HTR-8/SVneo (cell line): ENCODE measurements at regions not wholly inside any gene's neighbourhood (a gene's known extent, or its start where the extent isn't known, plus 50 kb on each side); places are given as distances from the start of the nearest gene placed in this dataset.

Experiments
- DNase-seq: peaks from one replicate; pipeline ENCODE4 v3.0.0; 2011; ENCODE audit warnings: low spot score, mixed read lengths; ENCODE audit not compliant: insufficient read length
- FAIRE-seq: peaks from 2 replicates; lab custom pipeline; 2011; peaks lifted over from hg19 to GRCh38; lab: Jason Lieb, UNC

- DNase-seq (no peak), FAIRE-seq (no peak)
Observed at GRCh38 chr4:81966676-81967075, 407.1 kb downstream of the HNRNPD start.

GRCh38 chr4:81965911-81966310 is 407.9 kb downstream of the HNRNPD start:
- no peak for DNase-seq
- no peak for FAIRE-seq

- no peak for FAIRE-seq
Observed at GRCh38 chr4:81965454-81965853, 408.3 kb downstream of the HNRNPD start.

GRCh38 chr4:81963763-81964020 is 410.1 kb downstream of the HNRNPD start:
- DNase-seq (no peak), FAIRE-seq (no peak)

More at GRCh38 chr4:81965454-81965853, 408.3 kb downstream of the HNRNPD start:
- no peak for DNase-seq

GRCh38 chr4:81963015-81963762 is 410.6 kb downstream of the HNRNPD start:
- FAIRE-seq (no peak), DNase-seq (no peak)

- no peak for FAIRE-seq
Observed at GRCh38 chr4:81960961-81961360, 412.8 kb downstream of the HNRNPD start.

GRCh38 chr4:81954271-81954670 is 419.5 kb downstream of the HNRNPD start:
- DNase-seq (no peak), FAIRE-seq (no peak)

More at GRCh38 chr4:81960961-81961360, 412.8 kb downstream of the HNRNPD start:
- no peak for DNase-seq

- FAIRE-seq (no peak), DNase-seq (no peak)
Observed at GRCh38 chr4:81951891-81952455, 421.8 kb downstream of the HNRNPD start.

GRCh38 chr4:81946996-81947395 is 426.8 kb downstream of the HNRNPD start:
- FAIRE-seq (no peak), DNase-seq (no peak)

GRCh38 chr4:81930506-81931238 is 443.1 kb downstream of the HNRNPD start:
- no peak for FAIRE-seq
- no peak for DNase-seq

- DNase-seq, result no peak
- FAIRE-seq, result no peak
Observed at GRCh38 chr4:81923140-81923539, 450.7 kb downstream of the HNRNPD start.

GRCh38 chr4:81922313-81922712 is 450.6 kb upstream of the RASGEF1B start:
- FAIRE-seq (no peak), DNase-seq (no peak)

- DNase-seq (no peak), FAIRE-seq (no peak)
Observed at GRCh38 chr4:81921751-81922159, 450.0 kb upstream of the RASGEF1B start.

GRCh38 chr4:81919810-81920209 is 448.1 kb upstream of the RASGEF1B start:
- FAIRE-seq (no peak), DNase-seq (no peak)

GRCh38 chr4:81919223-81919622 is 447.5 kb upstream of the RASGEF1B start:
- FAIRE-seq (no peak), DNase-seq (no peak)

- no peak for DNase-seq
- FAIRE-seq, result no peak
Observed at GRCh38 chr4:81915430-81915829, 443.7 kb upstream of the RASGEF1B start.

GRCh38 chr4:81914623-81915022 is 442.9 kb upstream of the RASGEF1B start:
- DNase-seq (no peak), FAIRE-seq (no peak)

GRCh38 chr4:81913427-81913879 is 441.7 kb upstream of the RASGEF1B start:
- DNase-seq, result peak; percentile 2
- no peak for FAIRE-seq

GRCh38 chr4:81912376-81913030 is 440.8 kb upstream of the RASGEF1B start:
- DNase-seq, result no peak
- FAIRE-seq, result no peak

- no peak for FAIRE-seq
- no peak for DNase-seq
Observed at GRCh38 chr4:81906905-81907304, 435.2 kb upstream of the RASGEF1B start.

- DNase-seq (no peak), FAIRE-seq (no peak)
Observed at GRCh38 chr4:81905971-81906370, 434.3 kb upstream of the RASGEF1B start.
